CD1c-positive myeloid dendritic cell (primary cell): ENCODE measurements at regions not wholly inside any gene's neighbourhood (a gene's known extent, or its start where the extent isn't known, plus 50 kb on each side); places are given as distances from the start of the nearest gene placed in this dataset.
"Not testable (repeated sequence)": the region's sequence is repeated elsewhere in the genome, so short reads cannot be mapped to it uniquely, and the experiment has no call there.

ENCODE experiments used
- DNase-seq: peaks from one replicate; pipeline ENCODE4 v3.0.0-alpha.2; 2016; ENCODE audit errors: extremely low spot score

DNA sequence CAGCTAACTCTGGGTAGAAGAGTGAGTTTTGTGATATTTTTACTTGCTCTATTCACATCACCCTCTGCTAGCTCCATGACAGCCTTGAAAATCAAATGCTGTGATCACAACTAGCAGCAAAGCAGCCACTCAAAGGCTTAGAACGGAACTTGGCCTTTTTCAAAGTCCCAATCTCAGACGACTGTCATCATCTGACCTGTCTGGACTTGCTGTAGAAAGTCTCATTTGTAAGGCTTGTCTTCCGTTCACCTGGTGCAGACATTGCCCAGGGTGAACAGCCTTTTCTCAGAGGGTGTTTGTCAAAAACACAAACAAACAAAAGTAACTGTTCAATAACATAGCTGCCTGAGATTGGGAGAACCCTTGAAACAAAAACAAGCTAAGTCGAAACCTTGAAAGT, 458.9 kb upstream of the ADARB2 start:
- DNase-seq: no peak

GRCh38 chr10:2189356-2189755, 452.0 kb upstream of the ADARB2 start:
- DNase-seq: not testable (repeated sequence)

DNA sequence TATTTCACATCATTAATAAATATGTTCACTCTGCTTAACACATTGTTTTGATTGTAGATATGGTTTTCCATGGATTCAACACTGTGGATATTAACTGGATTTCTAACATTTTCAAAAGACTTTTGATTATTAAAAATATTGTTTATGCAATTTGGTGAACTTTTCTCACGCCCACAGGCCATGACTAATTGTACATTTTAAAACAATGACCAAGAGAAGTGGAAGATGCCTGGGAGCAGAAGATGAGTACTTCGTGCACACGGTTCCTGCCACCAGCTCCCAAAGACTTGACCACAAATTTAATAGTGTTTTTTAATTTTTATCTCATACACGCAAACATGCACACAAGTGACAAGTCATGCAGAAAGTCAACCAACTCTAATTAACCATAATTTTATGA, 451.0 kb upstream of the ADARB2 start:
- no peak for DNase-seq

GRCh38 chr10:2173327-2173726, 436.0 kb upstream of the ADARB2 start:
- no peak for DNase-seq

DNA sequence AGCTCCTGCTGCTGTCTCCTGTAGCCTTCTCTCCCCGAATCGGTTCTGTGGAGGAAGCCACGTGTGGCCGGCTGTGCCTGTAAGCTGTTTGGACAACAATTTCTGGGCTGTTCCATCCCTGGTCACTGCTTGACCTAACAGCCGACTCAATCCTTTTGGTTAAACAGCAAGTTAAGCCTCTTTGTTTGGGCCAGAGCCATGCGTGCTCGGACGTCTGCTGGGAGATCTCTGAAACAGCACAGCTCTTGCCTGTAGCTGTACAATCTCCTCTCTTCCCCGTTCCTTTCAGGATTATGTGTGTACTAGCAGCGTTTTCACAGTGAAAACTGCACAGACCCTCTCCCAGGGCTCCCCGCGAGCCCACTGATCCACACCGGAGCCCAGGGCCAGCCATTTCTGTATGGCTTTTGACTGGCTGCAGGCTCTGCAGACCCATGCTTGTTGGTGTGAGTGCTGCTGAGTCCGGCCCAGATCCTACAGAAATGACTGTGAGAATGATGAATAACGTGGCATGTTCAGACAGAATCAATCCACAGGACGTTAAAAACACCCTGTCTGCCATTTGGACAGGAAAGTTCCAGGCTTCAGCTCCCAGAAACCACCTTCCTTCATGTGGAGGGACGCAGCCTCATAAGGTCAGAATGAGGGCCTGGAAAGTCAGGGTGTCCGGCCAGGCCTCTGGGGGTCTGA, 428.6 kb upstream of the ADARB2 start:
- DNase-seq: no peak

- DNase-seq: no peak
Measured at GRCh38 chr10:2150288-2150687, 413.0 kb upstream of the ADARB2 start.

- DNase-seq: no peak
Measured at GRCh38 chr10:2145926-2146478, 408.7 kb upstream of the ADARB2 start.

DNA sequence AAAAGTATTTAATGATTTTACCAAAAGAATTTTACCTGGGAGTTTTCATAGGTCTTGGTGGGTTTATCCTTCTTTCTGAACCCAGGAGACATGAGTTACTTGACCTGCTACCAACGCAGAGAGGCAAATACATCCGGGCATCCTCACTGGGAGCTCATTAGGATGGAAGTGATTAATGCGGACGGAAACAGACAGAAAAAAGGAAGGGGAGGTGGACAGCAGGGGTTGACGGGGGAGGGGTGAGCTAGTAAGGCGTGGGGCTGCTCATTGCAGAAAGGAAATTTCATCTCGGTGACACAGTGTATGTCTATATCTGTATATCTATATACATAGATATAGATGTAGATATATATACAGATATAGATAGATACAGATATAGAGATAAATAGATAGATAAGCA, 408.2 kb upstream of the ADARB2 start:
- no peak for DNase-seq

- no peak for DNase-seq
Measured at GRCh38 chr10:2144584-2144983, 407.3 kb upstream of the ADARB2 start.

DNA sequence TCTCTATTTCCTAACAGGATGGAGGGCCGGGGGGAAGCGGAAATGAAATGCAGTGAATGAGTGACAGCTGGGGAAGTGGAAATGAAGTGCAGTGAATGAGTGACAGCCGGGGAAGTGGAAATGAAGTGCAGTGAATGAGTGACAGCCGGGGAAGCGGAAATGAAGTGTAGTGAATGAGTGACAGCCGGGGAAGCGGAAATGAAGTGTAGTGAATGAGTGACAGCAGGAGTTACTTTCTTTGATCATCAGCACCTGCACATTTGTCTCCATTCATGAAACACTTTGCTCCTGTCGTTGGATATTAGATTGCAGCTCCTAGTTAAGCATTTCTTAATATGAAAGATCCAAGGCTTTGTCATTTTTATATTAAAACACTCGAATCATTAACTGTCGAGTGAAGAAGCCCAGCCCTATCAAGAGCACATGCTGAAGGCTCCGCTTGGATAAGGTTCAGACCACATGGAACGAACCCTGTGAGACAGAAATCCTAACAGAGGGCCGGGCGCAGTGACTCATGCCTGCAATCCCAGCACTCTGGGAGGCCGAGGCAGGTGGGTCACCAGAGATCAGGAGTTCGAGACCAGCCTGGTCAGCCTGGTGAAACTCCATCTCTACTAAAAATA, 406.0 kb upstream of the ADARB2 start:
- no peak for DNase-seq

GRCh38 chr10:2139746-2140145, 402.4 kb upstream of the ADARB2 start:
- no peak for DNase-seq

DNA sequence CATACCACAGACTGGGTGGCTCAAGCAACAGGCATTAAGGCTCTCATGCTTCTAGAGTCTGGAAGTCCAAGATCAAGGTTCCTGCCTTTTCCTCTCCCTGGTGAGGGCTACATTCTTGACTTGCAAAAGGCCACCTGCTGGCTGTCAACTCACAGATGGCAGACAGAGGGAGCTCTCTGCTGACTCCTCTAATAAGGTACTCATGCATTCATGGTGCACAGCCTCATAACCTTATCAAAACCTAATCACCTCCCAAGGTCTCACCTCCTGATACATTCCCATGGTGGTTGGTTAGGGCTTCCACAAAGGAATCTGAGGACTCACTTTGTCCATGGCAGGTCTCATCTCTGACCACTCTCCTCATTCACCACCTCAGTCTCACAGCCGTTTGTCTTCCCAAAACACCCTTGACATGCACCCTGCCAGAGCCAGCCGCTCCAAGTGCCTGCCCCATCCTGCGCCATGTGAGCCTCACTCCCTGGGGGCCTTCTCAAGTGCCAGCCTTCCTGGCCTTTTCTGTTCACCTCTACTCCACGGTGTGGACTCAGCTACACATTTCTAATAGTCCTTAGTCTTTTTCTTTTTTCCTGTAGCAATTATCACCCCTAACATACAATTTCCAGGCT, 400.3 kb upstream of the ADARB2 start:
- DNase-seq: no peak

DNA sequence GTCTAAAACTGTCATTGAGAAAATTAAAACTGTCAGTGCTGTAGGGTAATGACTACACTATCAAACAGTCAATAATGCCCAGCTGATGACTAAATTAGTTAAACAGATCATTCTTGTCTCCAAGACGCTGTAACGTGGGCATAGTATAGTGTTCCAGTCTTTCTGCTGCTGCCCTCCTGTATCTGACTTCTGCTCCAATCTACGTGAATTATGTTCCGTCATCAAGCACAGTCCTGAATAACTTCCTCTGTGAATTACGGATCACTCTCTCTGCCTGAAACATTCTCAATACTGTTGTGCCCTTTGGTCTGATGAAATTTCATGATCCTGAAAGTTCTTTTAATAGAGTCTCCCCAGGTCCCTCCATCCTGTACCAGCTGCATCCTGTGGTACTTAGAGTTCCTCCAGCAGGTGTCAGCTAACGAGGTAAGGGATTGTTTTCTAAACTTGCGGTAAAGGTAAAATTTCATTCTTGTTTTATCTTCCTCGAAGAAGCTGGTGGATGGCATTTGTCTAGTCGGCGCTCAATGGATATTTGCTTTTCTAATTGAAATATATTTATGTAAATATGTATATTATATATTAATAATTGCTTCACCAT, 393.5 kb upstream of the ADARB2 start:
- no peak for DNase-seq

DNA sequence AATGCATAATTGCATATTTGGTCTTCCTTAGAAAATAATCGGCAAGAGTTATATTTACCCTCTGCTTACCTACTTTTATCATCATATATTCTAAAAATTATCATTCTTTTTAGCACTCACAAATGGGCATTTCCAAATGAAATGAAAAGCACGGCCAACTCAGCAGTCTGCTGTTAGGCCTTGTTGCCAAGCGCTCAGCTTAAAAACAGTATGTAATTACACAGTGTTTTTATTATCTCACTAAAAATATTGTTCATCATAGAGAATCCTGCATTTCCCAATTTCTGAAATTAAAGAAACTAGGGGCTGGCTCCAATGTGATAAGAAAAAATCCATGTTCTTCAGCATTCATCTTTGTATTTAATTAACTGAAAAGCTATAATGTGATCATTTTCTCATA, 391.7 kb upstream of the ADARB2 start:
- no peak for DNase-seq

- no peak for DNase-seq
Measured at GRCh38 chr10:2124135-2124534, 386.8 kb upstream of the ADARB2 start.

- no peak for DNase-seq
Measured at GRCh38 chr10:2122431-2123124, 385.3 kb upstream of the ADARB2 start.

DNA sequence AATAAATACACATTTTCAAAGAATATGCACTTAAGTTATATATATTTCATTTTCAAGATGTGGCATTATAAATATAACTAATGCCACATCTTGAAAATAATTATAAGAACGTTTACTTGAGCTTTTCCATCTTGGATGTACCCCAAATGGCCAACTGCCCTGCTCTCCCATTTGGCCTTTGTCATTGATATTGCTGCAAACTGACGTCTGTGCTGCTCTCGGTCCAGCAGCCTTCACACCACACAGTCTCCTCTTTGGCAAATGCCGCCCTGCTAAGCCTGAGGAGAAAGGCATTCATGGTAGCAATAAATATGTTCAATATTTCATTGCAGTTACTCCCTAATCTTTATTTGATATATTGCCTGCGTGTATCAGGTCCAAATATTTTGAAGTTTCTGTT, 384.6 kb upstream of the ADARB2 start:
- DNase-seq: no peak

- no peak for DNase-seq
Measured at GRCh38 chr10:2121315-2121714, 384.0 kb upstream of the ADARB2 start.

GRCh38 chr10:2120746-2121145, 383.4 kb upstream of the ADARB2 start:
- DNase-seq: no peak

- no peak for DNase-seq
Measured at GRCh38 chr10:2119316-2119715, 382.0 kb upstream of the ADARB2 start.

- no peak for DNase-seq
Measured at GRCh38 chr10:2118201-2118600, 380.9 kb upstream of the ADARB2 start.

DNA sequence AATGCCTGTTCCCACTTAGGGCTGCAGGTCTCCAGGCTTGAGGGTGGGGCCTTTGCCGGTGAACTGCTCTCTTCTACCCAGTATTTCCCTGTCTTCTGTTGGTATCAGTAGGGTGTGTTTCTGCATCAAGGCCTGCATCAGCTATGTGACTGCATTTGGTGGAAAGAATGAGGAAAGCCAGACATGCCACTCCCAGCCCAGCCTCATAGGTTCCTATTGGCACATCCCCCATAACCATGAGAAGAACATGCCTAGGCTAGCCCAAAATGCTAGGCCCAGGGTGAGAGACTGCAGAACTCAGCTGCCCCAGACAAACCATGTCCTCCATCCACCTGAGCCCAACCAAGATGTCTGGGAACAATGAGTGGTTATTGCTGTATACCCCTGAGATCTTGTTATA, 380.3 kb upstream of the ADARB2 start:
- DNase-seq: no peak
